ENCODE measurements at regions not wholly inside any gene's neighbourhood (a gene's known extent, or its start where the extent isn't known, plus 50 kb on each side); places are given as distances from the start of the nearest gene placed in this dataset.

DNA sequence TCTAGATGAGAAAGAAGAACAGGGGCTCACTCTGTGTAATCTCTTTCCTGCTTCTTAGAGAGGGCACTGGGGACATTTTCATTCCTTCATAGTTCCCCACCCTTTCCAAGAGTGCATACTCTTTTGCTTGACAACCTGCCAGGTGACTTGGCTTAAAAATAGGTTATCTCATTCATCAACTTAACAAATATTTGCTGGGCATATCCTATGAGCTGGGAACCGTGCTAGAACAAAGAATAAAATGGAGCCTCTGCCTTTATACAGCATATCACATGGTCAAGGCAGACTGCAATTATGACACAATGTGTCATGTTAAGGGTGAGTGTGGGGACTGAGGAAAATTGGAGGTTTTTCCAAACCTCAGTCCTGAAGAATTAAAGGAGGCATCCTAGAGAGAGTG is 209.8 kb upstream of the FOXA2 start:
- no peak overlapping the region for H3K27ac ChIP-seq (ENCODE audit: low read length)
- no peaks in the 10 kb centered on the region for H3K79me2 ChIP-seq (ENCODE audit: low read length)
- H3K9ac ChIP-seq (ENCODE audit: low read length) = no peak overlapping the region
- TF ChIP-seq, protein P1, sequence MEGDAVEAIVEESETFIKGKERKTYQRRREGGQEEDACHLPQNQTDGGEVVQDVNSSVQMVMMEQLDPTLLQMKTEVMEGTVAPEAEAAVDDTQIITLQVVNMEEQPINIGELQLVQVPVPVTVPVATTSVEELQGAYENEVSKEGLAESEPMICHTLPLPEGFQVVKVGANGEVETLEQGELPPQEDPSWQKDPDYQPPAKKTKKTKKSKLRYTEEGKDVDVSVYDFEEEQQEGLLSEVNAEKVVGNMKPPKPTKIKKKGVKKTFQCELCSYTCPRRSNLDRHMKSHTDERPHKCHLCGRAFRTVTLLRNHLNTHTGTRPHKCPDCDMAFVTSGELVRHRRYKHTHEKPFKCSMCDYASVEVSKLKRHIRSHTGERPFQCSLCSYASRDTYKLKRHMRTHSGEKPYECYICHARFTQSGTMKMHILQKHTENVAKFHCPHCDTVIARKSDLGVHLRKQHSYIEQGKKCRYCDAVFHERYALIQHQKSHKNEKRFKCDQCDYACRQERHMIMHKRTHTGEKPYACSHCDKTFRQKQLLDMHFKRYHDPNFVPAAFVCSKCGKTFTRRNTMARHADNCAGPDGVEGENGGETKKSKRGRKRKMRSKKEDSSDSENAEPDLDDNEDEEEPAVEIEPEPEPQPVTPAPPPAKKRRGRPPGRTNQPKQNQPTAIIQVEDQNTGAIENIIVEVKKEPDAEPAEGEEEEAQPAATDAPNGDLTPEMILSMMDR (IDR thresholded peaks at IDR 0.05; ENCODE audit: low read depth, low read length) = no peak
- TF ChIP-seq EZH2phosphoT487 (IDR thresholded peaks at IDR 0.05; ENCODE audit: low read depth) = no peak
- H3K9me3 ChIP-seq (ENCODE audit: insufficient read depth, low read length) = no peaks in the 10 kb centered on the region
- no peaks in the 10 kb centered on the region for H3K4me1 ChIP-seq (ENCODE audit: low read length)
- no peaks in the 10 kb centered on the region for H3K36me3 ChIP-seq (replicated peaks; ENCODE audit: low read depth, low read length)
- no peaks in the 10 kb centered on the region for H4K20me1 ChIP-seq (ENCODE audit: insufficient read depth, low read length)
- H2AFZ ChIP-seq (ENCODE audit: low read depth, low read length) = no peak overlapping the region
- H3K27me3 ChIP-seq (ENCODE audit: low read depth, low read length) = peaks cover 23% of the 10 kb centered on the region; the same call in 1 of the 2 replicates
- H3K4me3 ChIP-seq (ENCODE audit: low read length) = no peak overlapping the region
- no peak overlapping the region for H3K4me2 ChIP-seq (ENCODE audit: low read length)

DNA sequence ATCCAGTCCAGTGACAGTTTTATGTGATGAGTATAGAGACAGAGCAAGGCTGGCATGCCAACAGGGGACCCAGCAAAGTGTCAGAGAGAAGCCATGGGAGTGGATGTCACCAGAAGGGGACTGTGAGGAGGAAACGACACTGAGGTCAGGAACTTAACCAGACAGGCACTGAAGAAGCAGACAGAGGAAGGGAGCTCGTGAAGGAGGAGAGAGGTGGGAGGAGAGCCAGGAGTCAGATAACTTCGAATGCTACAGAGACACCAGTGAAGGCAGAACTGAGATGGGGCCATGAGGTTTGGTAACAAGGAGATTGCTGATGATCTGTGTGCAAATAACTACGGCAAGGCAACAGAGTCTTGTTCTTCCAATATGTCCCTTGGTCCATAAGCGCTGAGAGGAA is 211.1 kb upstream of the FOXA2 start:
- no peak overlapping the region for H2AFZ ChIP-seq (ENCODE audit: low read depth, low read length)
- no peaks in the 10 kb centered on the region for H3K4me1 ChIP-seq (ENCODE audit: low read length)
- H3K27me3 ChIP-seq (ENCODE audit: low read depth, low read length) = peaks cover 32% of the 10 kb centered on the region; the same call in 1 of the 2 replicates
- no peak overlapping the region for H3K4me3 ChIP-seq (ENCODE audit: low read length)
- no peaks in the 10 kb centered on the region for H3K9me3 ChIP-seq (ENCODE audit: insufficient read depth, low read length)
- no peaks in the 10 kb centered on the region for H4K20me1 ChIP-seq (ENCODE audit: insufficient read depth, low read length)
- no peak overlapping the region for H3K9ac ChIP-seq (ENCODE audit: low read length)
- H3K36me3 ChIP-seq (replicated peaks; ENCODE audit: low read depth, low read length) = no peaks in the 10 kb centered on the region
- TF ChIP-seq, protein P1 (IDR thresholded peaks at IDR 0.05; ENCODE audit: low read depth, low read length) = no peak
- TF ChIP-seq EZH2phosphoT487 (IDR thresholded peaks at IDR 0.05; ENCODE audit: low read depth) = no peak
- no peak overlapping the region for H3K4me2 ChIP-seq (ENCODE audit: low read length)
- no peak overlapping the region for H3K27ac ChIP-seq (ENCODE audit: low read length)
- H3K79me2 ChIP-seq (ENCODE audit: low read length) = no peaks in the 10 kb centered on the region

DNA sequence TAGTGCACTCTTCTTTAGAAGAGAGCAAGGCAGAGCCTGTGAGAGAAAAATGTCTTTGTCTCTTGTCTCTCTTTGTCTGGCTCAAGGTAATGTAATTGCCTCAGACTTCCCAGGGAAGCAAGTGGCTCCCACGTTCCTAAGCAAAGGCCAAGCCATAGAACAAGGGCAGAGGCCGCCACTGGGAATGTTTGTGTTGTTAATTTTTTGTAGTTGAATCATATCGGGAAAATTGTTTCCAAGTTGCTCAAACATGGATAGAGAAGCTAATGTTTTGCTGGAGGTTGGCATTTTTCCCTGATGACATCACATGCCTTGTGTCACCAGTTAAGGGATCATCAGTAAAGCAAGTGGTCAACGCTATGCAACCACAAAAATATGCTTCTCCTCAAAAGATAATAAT is 211.5 kb upstream of the FOXA2 start:
- Histone ChIP-seq H4K20me1 (ENCODE audit: insufficient read depth, low read length) (no peaks in the 10 kb centered on the region), H3K27me3 (ENCODE audit: low read depth, low read length) (peaks cover 32% of the 10 kb centered on the region; the same call in 1 of the 2 replicates), H3K36me3 (replicated peaks; ENCODE audit: low read depth, low read length) (no peaks in the 10 kb centered on the region), H2AFZ (ENCODE audit: low read depth, low read length) (no peak overlapping the region), H3K4me2 (ENCODE audit: low read length) (no peak overlapping the region), H3K9ac (ENCODE audit: low read length) (no peak overlapping the region), H3K9me3 (ENCODE audit: insufficient read depth, low read length) (no peaks in the 10 kb centered on the region), H3K27ac (ENCODE audit: low read length) (no peak overlapping the region), H3K4me3 (ENCODE audit: low read length) (no peak overlapping the region), H3K4me1 (ENCODE audit: low read length) (no peaks in the 10 kb centered on the region), H3K79me2 (ENCODE audit: low read length) (no peaks in the 10 kb centered on the region)
- no peak for TF ChIP-seq EZH2phosphoT487 (IDR thresholded peaks at IDR 0.05; ENCODE audit: low read depth)
- TF ChIP-seq, protein P1 (IDR thresholded peaks at IDR 0.05; ENCODE audit: low read depth, low read length) = no peak

DNA sequence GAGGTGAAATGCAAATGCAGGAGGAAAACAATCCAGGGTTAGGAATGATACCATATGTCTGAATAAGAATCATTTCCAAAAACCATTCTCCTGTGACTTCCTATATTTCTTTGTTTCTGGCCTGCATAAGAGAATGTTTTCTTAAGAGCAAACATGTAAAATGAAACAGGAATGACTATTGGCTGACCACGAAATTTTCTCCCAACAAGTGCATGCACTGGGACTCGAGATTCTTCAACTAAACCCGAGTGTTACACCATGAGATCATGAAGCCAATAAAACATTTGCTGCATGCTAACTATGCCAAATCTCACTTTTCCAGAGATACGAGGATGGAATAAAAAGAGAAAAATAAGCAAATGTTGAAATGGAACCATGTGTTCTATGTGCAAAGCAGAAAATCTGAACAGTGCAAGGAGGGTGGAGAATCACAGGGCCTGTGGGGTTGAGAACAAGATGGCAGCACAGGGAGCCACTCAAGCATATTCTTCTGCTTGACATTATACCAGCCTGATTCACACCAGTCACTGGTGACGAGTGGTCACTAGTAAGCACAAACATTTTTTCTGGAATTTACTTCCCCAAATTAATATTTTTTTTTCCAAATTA is 212.2 kb upstream of the FOXA2 start:
- no peak overlapping the region for H3K27ac ChIP-seq (ENCODE audit: low read length)
- H3K4me2 ChIP-seq (ENCODE audit: low read length) = no peak overlapping the region

More for the DNA sequence above, 212.2 kb upstream of the FOXA2 start:
- Histone ChIP-seq H3K79me2 (ENCODE audit: low read length) (no peaks in the 10 kb centered on the region), H3K4me1 (ENCODE audit: low read length) (no peaks in the 10 kb centered on the region), H2AFZ (ENCODE audit: low read depth, low read length) (no peak overlapping the region), H3K9ac (ENCODE audit: low read length) (no peak overlapping the region), H3K4me3 (ENCODE audit: low read length) (no peak overlapping the region), H4K20me1 (ENCODE audit: insufficient read depth, low read length) (no peaks in the 10 kb centered on the region), H3K9me3 (ENCODE audit: insufficient read depth, low read length) (no peaks in the 10 kb centered on the region), H3K36me3 (replicated peaks; ENCODE audit: low read depth, low read length) (no peaks in the 10 kb centered on the region), H3K27me3 (ENCODE audit: low read depth, low read length) (peaks cover 32% of the 10 kb centered on the region; the same call in 1 of the 2 replicates)
- TF ChIP-seq, protein P1 (IDR thresholded peaks at IDR 0.05; ENCODE audit: low read depth, low read length) = no peak
- TF ChIP-seq EZH2phosphoT487 (IDR thresholded peaks at IDR 0.05; ENCODE audit: low read depth) = no peak

Measured in OCI-LY3 (cell line).